ENCODE measurements at regions not wholly inside any gene's neighbourhood (a gene's known extent, or its start where the extent isn't known, plus 50 kb on each side); places are given as distances from the start of the nearest gene placed in this dataset.

- TF ChIP-seq CTCF (IDR thresholded peaks at IDR 0.05; ENCODE audit: low read depth, low read length) = no peak
- POLR2A ChIA-PET = no interaction called here
- CTCF ChIA-PET = interaction anchor here (0.6 kb wide), 1 partner anchor 1135 kb away, joined by 3 read pairs; no protein-coding TSS in a partner anchor
- no peaks in the 10 kb centered on the region for H3K27me3 ChIP-seq (ENCODE audit: control insufficient read depth, insufficient read depth, low read length)
- H3K27ac ChIP-seq (ENCODE audit: low read depth, low read length) = no peak overlapping the region
- H3K9me3 ChIP-seq (ENCODE audit: control insufficient read depth, insufficient read depth, low read length) = no peaks in the 10 kb centered on the region
- no peak for DNase-seq (ENCODE audit: low read depth, low spot score)
- H3K4me3 ChIP-seq (ENCODE audit: low read depth, low read length) = no peak overlapping the region
Observed at GRCh38 chr4:14383652-14384051, 618.6 kb upstream of the CPEB2 start.

- no peak for DNase-seq (ENCODE audit: low read depth, low spot score)
- Histone ChIP-seq H3K27me3 (ENCODE audit: control insufficient read depth, insufficient read depth, low read length) (no peaks in the 10 kb centered on the region), H3K4me3 (ENCODE audit: low read depth, low read length) (no peak overlapping the region), H3K27ac (ENCODE audit: low read depth, low read length) (no peak overlapping the region), H3K9me3 (ENCODE audit: control insufficient read depth, insufficient read depth, low read length) (no peaks in the 10 kb centered on the region)
- no peak for TF ChIP-seq CTCF (IDR thresholded peaks at IDR 0.05; ENCODE audit: low read depth, low read length)
- ChIA-PET POLR2A (no interaction called here), CTCF (no interaction called here)
Observed at GRCh38 chr4:14384824-14385223, 617.5 kb upstream of the CPEB2 start.

- H3K27me3 ChIP-seq (ENCODE audit: control insufficient read depth, insufficient read depth, low read length) = no peaks in the 10 kb centered on the region
- no peaks in the 10 kb centered on the region for H3K9me3 ChIP-seq (ENCODE audit: control insufficient read depth, insufficient read depth, low read length)
- CTCF ChIA-PET = interaction anchor here (1.0 kb wide), 1 partner anchor 729 kb away, joined by 9 read pairs; no protein-coding TSS in a partner anchor
- no peak for TF ChIP-seq CTCF (IDR thresholded peaks at IDR 0.05; ENCODE audit: low read depth, low read length)
- H3K4me3 ChIP-seq (ENCODE audit: low read depth, low read length) = no peak overlapping the region
- POLR2A ChIA-PET = no interaction called here
- H3K27ac ChIP-seq (ENCODE audit: low read depth, low read length) = no peak overlapping the region
- DNase-seq (ENCODE audit: low read depth, low spot score) = no peak
Observed at GRCh38 chr4:14386196-14386595, 616.1 kb upstream of the CPEB2 start.

GRCh38 chr4:14387647-14388046, 614.6 kb upstream of the CPEB2 start:
- H3K27ac ChIP-seq (ENCODE audit: low read depth, low read length) = no peak overlapping the region
- POLR2A ChIA-PET = no interaction called here
- H3K9me3 ChIP-seq (ENCODE audit: control insufficient read depth, insufficient read depth, low read length) = no peaks in the 10 kb centered on the region
- CTCF ChIA-PET = no interaction called here
- DNase-seq (ENCODE audit: low read depth, low spot score) = no peak
- H3K27me3 ChIP-seq (ENCODE audit: control insufficient read depth, insufficient read depth, low read length) = no peaks in the 10 kb centered on the region
- no peak for TF ChIP-seq CTCF (IDR thresholded peaks at IDR 0.05; ENCODE audit: low read depth, low read length)
- no peak overlapping the region for H3K4me3 ChIP-seq (ENCODE audit: low read depth, low read length)

- ChIA-PET CTCF (no interaction called here), POLR2A (no interaction called here)
- no peaks in the 10 kb centered on the region for H3K9me3 ChIP-seq (ENCODE audit: control insufficient read depth, insufficient read depth, low read length)
- no peak overlapping the region for H3K4me3 ChIP-seq (ENCODE audit: low read depth, low read length)
- no peaks in the 10 kb centered on the region for H3K27me3 ChIP-seq (ENCODE audit: control insufficient read depth, insufficient read depth, low read length)
- no peak for TF ChIP-seq CTCF (IDR thresholded peaks at IDR 0.05; ENCODE audit: low read depth, low read length)
- DNase-seq (ENCODE audit: low read depth, low spot score) = no peak
- H3K27ac ChIP-seq (ENCODE audit: low read depth, low read length) = no peak overlapping the region
Observed at GRCh38 chr4:14392378-14392777, 609.9 kb upstream of the CPEB2 start.
